ENCODE measurements at regions not wholly inside any gene's neighbourhood (a gene's known extent, or its start where the extent isn't known, plus 50 kb on each side); places are given as distances from the start of the nearest gene placed in this dataset.

DNA sequence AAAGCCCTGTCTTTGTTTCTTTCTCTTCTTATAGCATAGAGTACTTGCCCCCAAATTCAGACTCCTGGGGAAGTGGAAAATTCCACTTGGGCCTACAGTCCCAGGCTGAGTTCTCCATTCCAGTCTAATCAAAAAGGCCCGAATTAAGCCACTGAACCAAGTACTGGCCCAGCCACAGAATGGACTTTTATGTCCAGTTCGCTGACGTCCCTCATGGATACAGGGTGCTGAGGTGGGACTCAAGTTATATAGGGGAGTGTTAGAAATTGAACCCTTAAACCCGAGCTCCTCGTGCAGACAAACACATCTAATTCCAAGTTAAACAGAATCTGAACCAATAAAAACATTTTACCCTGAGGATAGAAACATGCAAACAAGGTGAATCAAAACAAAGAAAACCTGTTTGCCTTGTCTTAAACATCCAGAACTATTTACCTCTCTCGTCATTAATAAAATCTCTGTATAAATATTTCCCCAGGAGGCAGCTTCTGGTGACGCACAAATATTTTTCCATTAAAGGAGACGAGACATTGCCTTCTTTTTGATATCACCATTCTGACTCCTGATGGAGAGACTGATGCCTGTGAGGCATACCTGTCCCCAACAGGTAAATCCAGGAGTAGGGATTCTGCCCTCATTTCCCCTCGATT lies 136.8 kb upstream of the ARL4C start:
- peaks cover 0 to 4% (median 0%) of the 10 kb centered on the region in 12 donors for H3K4me1 ChIP-seq
- intact Hi-C loops (cut with DNase I) = no loop called here
- no peak overlapping the region for H3K4me3 ChIP-seq
- no peaks in the 10 kb centered on the region for H3K9me3 ChIP-seq
- H3K27me3 ChIP-seq = peaks cover 0 to 16% (median 0%) of the 10 kb centered on the region in 9 donors
- DNase-seq (no peak), ATAC-seq (no peak)
- TF ChIP-seq, protein P1, sequence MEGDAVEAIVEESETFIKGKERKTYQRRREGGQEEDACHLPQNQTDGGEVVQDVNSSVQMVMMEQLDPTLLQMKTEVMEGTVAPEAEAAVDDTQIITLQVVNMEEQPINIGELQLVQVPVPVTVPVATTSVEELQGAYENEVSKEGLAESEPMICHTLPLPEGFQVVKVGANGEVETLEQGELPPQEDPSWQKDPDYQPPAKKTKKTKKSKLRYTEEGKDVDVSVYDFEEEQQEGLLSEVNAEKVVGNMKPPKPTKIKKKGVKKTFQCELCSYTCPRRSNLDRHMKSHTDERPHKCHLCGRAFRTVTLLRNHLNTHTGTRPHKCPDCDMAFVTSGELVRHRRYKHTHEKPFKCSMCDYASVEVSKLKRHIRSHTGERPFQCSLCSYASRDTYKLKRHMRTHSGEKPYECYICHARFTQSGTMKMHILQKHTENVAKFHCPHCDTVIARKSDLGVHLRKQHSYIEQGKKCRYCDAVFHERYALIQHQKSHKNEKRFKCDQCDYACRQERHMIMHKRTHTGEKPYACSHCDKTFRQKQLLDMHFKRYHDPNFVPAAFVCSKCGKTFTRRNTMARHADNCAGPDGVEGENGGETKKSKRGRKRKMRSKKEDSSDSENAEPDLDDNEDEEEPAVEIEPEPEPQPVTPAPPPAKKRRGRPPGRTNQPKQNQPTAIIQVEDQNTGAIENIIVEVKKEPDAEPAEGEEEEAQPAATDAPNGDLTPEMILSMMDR (IDR thresholded peaks at IDR 0.05) = no peak
- no peak for TF ChIP-seq POLR2A (IDR thresholded peaks at IDR 0.05)
- H3K36me3 ChIP-seq = no peaks in the 10 kb centered on the region
- 89 to 97% (median 95%) methylated on average over 9 of the region's 9 CpGs for WGBS, 4 donors
- H3K27ac ChIP-seq = no peak overlapping the region

DNA sequence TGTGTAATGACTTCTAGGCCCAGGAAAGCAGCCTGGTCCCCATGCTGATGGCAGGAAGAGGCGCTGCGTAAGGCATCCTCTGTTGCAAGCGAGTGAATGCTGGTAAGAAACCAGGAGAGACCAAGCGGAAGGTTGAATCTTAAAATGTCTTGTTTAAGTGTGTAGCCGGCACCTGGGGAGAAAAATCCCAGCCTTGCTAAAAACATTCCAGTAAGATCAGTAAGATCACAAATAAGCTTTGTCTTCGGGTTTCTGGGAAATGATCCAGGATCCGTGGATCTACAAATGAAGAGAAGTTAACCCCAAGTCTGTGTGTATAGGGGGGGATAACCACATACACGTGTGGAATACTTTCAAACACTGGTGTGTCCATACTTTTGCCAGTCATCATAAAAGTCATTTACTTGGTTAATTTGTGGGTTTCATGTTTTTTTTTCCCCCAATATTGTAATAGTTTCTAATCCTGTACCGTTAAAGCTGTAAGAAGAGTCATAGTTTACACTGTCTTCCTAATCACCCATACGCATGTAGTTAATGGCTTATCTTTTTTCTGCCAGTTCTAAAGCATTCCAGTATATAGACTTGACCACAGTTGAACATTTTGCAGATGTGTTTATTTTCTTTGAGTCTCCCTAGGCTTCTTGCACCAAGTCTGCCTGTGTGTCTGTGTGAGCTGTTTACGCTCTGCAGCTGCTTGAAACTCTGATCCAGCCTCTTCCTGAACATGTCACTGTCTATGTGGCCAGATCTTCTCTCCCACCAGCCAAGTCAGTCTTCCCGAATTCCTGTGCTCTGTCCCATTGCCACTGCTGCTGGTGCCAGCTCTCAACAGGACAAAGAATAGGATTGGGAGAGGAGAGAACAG lies 135.9 kb upstream of the ARL4C start:
- TF ChIP-seq, protein P1 (IDR thresholded peaks at IDR 0.05) = no peak
- TF ChIP-seq POLR2A (IDR thresholded peaks at IDR 0.05) = no peak
- H3K27me3 ChIP-seq = peaks cover 0 to 20% (median 0%) of the 10 kb centered on the region in 9 donors
- no peak overlapping the region for H3K4me3 ChIP-seq
- H3K9me3 ChIP-seq = no peaks in the 10 kb centered on the region
- intact Hi-C loops (cut with DNase I) = no loop called here
- peak in 1 of 4 donors; percentile 50 for ATAC-seq
- 73 to 80% (median 76%) methylated on average over 12 of the region's 12 CpGs for WGBS, 4 donors
- H3K27ac ChIP-seq = no peak overlapping the region
- peaks cover 0 to 4% (median 0%) of the 10 kb centered on the region in 12 donors for H3K4me1 ChIP-seq
- no peaks in the 10 kb centered on the region for H3K36me3 ChIP-seq
- no peak for DNase-seq

DNA sequence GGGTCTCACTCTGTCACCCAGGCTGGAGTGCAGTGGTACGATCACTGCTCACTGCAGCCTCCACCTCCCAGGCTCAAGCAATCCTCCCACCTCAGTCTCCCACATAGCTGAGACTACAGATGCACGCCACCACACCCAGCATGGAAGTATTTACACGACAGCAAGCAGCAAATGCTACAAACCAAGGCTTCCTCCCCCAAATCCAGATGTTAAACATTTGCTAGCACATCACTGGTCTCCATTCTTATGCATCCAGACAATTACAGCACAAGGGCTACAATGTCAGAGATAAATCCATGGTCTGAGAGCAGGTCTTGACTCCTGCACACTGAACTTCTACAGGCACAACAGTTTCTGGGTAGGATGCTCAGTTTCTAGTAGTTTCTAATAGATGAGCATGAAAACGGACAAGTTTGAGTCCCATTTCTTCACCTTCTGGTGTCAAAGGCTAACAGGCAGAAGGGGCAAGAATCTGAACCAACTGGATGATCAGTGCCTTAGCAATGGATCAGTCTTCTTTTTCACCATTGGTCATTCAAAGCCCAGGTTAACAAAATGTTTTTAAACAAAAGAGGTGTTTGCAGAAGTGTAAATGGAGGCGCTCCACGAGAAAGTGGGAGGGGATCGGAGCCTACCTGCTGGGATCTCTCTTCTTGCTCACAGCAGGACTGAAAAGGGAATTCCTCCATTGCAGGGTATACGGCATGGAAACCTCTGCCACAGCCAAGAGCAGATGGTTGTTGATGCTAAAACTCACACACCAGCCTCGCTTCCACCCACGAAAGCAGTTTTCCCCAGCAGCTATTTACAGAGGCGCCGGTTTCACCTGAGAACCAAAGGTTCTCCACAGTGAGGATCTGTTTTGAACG lies 135.0 kb upstream of the ARL4C start:
- H3K4me3 ChIP-seq = no peak overlapping the region
- ATAC-seq (no peak), DNase-seq (no peak)
- intact Hi-C loops (cut with DNase I) = no loop called here
- no peak overlapping the region for H3K27ac ChIP-seq
- H3K9me3 ChIP-seq = no peaks in the 10 kb centered on the region
- peaks cover 0 to 4% (median 0%) of the 10 kb centered on the region in 12 donors for H3K4me1 ChIP-seq
- peaks cover 0 to 28% (median 0%) of the 10 kb centered on the region in 9 donors for H3K27me3 ChIP-seq
- H3K36me3 ChIP-seq = no peaks in the 10 kb centered on the region
- 77 to 84% (median 78%) methylated on average over 13 of the region's 13 CpGs for WGBS, 4 donors
- TF ChIP-seq, protein P1 (IDR thresholded peaks at IDR 0.05) = no peak
- TF ChIP-seq POLR2A (IDR thresholded peaks at IDR 0.05) = no peak

Data from heart left ventricle (tissue), 16 donors.